ENCODE measurements at regions not wholly inside any gene's neighbourhood (a gene's known extent, or its start where the extent isn't known, plus 50 kb on each side); places are given as distances from the start of the nearest gene placed in this dataset.

- TF ChIP-seq, protein P1, sequence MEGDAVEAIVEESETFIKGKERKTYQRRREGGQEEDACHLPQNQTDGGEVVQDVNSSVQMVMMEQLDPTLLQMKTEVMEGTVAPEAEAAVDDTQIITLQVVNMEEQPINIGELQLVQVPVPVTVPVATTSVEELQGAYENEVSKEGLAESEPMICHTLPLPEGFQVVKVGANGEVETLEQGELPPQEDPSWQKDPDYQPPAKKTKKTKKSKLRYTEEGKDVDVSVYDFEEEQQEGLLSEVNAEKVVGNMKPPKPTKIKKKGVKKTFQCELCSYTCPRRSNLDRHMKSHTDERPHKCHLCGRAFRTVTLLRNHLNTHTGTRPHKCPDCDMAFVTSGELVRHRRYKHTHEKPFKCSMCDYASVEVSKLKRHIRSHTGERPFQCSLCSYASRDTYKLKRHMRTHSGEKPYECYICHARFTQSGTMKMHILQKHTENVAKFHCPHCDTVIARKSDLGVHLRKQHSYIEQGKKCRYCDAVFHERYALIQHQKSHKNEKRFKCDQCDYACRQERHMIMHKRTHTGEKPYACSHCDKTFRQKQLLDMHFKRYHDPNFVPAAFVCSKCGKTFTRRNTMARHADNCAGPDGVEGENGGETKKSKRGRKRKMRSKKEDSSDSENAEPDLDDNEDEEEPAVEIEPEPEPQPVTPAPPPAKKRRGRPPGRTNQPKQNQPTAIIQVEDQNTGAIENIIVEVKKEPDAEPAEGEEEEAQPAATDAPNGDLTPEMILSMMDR (IDR thresholded peaks at IDR 0.05; ENCODE audit: borderline replicate concordance, extremely low read depth, low read length, poor library complexity, severe bottlenecking): no peak
- TF ChIP-seq EZH2 (IDR thresholded peaks at IDR 0.05; ENCODE audit: borderline replicate concordance, low read depth, low read length, severe bottlenecking): no peak
These were observed 379.1 kb upstream of the GRID2 start for GRCh38 chr4:91924625-91925024.
